K562 (cell line): ENCODE measurements at regions not wholly inside any gene's neighbourhood (a gene's known extent, or its start where the extent isn't known, plus 50 kb on each side); places are given as distances from the start of the nearest gene placed in this dataset.

ENCODE experiments used
- ATAC-seq: fragments of 200-7000 bp; cut with Tn5 transposase; 3 replicates; pipeline ENCODE4 v1.9.1; 2020; ENCODE audit warnings: moderate library complexity
- BruUV-seq: library from RNA; stranded (reverse); fragments of 400-500 nt; replicated peaks from 2 replicates; lab custom pipeline; 2021; lab: Mats Ljungman, UMichigan
- CTCF ChIA-PET: fragments of 300-600 bp; formaldehyde crosslinking; extraction: SDS; loops from one replicate; lab custom pipeline; 2021; ENCODE audit warnings: low intra/inter-chr PET ratio; lab: Yijun Ruan, JAX
- POLR2A ChIA-PET: fragments of 300-600, 350-650 bp; sonication (Branson Sonifier 250); formaldehyde crosslinking; extraction: SDS; loops from one replicate; lab custom pipeline; 2021; ENCODE audit warnings: antibody characterized with exemption, inconsistent platforms; lab: Yijun Ruan, JAX
- DNase-seq, 4 experiments: peaks; one replicate each; pipeline versions ENCODE4 v3.0.0 to v3.0.0-alpha.2; 2011 to 2018; ENCODE audit warnings: low spot score in 3 of 4, mixed read lengths in 3 of 4; ENCODE audit errors: extremely low read depth in 1 of 4
- FAIRE-seq: peaks from 2 replicates; lab custom pipeline; 2011; peaks lifted over from hg19 to GRCh38; lab: Jason Lieb, UNC
- H2AFZ ChIP-seq: 2 replicates; pipeline ENCODE4 v1.6.0; 2011; ENCODE audit warnings: low read depth, low read length, control low read depth, inconsistent platforms
- H3K27ac ChIP-seq: fragments of 200-600 bp; 3 replicates; pipeline ENCODE4 v1.8.0; 2011; ENCODE audit warnings: low read depth, mild to moderate bottlenecking, control low read depth, inconsistent platforms, low read length, moderate library complexity, mixed read lengths; ENCODE audit errors: extremely low read depth
- H3K27me3 ChIP-seq, 2 experiments: fragments of 300-600 bp in 1 of 2; 2 replicates in 1 of 2; 3 replicates in 1 of 2; pipeline versions ENCODE4 v1.6.0 to v1.8.0; 2011; ENCODE audit warnings: inconsistent platforms in 2 of 2, low read length in 2 of 2, mild to moderate bottlenecking in 1 of 2, mixed read lengths in 1 of 2, moderate library complexity in 1 of 2; ENCODE audit not compliant: control insufficient read depth in 2 of 2, insufficient read depth in 2 of 2
- H3K36me3 ChIP-seq: fragments of 300-600 bp; 3 replicates; pipeline ENCODE4 v1.8.0; 2011; ENCODE audit warnings: mild to moderate bottlenecking, low read length, inconsistent platforms; ENCODE audit not compliant: control insufficient read depth, insufficient read depth
- H3K4me1 ChIP-seq, 2 experiments: fragments of 200-600 bp in 1 of 2; replicated peaks in 1 of 2; 2 replicates in 1 of 2; 3 replicates in 1 of 2; pipeline versions ENCODE4 v1.5.1 to v1.8.0; 2011; ENCODE audit warnings: inconsistent platforms in 2 of 2, low read length in 2 of 2, mild to moderate bottlenecking in 1 of 2, mixed read lengths in 1 of 2, moderate library complexity in 1 of 2; ENCODE audit not compliant: control insufficient read depth in 2 of 2, insufficient read depth in 2 of 2
- H3K4me2 ChIP-seq: 2 replicates; pipeline ENCODE4 v1.6.1; 2011; ENCODE audit warnings: low read length, control low read depth, inconsistent platforms, mixed read lengths; ENCODE audit not compliant: insufficient read depth
- H3K4me3 ChIP-seq: fragments of 200-600 bp; sonication (generic), shearing (Covaris generic); 2 replicates; pipeline ENCODE4 v1.5.1; 2016; ENCODE audit warnings: control low read depth, inconsistent platforms
- H3K79me2 ChIP-seq: fragments of 200-600 bp; 3 replicates; pipeline ENCODE4 v1.8.0; 2011; ENCODE audit warnings: low read length, inconsistent platforms; ENCODE audit not compliant: control insufficient read depth, insufficient read depth
- H3K9ac ChIP-seq, 2 experiments: 2 replicates each; pipeline versions ENCODE4 v1.6.0 to v1.6.1; 2011; ENCODE audit warnings: low read depth in 2 of 2, low read length in 2 of 2, control low read depth in 1 of 2, inconsistent platforms in 1 of 2, mild to moderate bottlenecking in 1 of 2, mixed read lengths in 1 of 2; ENCODE audit not compliant: insufficient read depth in 1 of 2
- H3K9me1 ChIP-seq: one replicate; pipeline ENCODE4 v1.6.0; 2011; ENCODE audit warnings: inconsistent platforms, mild to moderate bottlenecking, low read length, moderate library complexity; ENCODE audit not compliant: control insufficient read depth, insufficient read depth
- H3K9me3 ChIP-seq: replicated peaks from 2 replicates; pipeline ENCODE4 v1.5.1; 2011; ENCODE audit warnings: low read depth, low read length, inconsistent platforms; ENCODE audit not compliant: control insufficient read depth, insufficient read depth
- H4K20me1 ChIP-seq: replicated peaks from 2 replicates; pipeline ENCODE4 v1.6.1; 2011; ENCODE audit warnings: low read length, inconsistent platforms, mixed read lengths; ENCODE audit not compliant: control insufficient read depth, insufficient read depth
- HMGN3 ChIP-seq: IDR thresholded peaks from 2 replicates; pipeline ENCODE4 v1.6.1; 2011; ENCODE audit warnings: borderline replicate concordance, low read depth, mild to moderate bottlenecking, mixed read lengths, low read length; ENCODE audit not compliant: insufficient read length; ENCODE audit errors: extremely low read depth
- IFI16 ChIP-seq: fragments of 250-450 bp; sonication (Bioruptor Pico); IDR thresholded peaks from 2 replicates; pipeline ENCODE4 v2.1.2; 2022; ENCODE audit warnings: mild to moderate bottlenecking, inconsistent platforms
- NRF1 ChIP-seq, 2 experiments: fragments of 450-650 bp; IDR thresholded peaks in 1 of 2; conservative IDR thresholded peaks in 1 of 2; 2 replicates each; pipeline ENCODE4 v1.6.1; 2014; ENCODE audit warnings: mild to moderate bottlenecking in 2 of 2
- WGBS: fragments of 100-300 bp; shearing (Covaris generic); methylation state at CpG from one replicate; pipeline ENCODE4 v1.1.6; 2016; ENCODE audit warnings: low coverage, mixed read lengths; ENCODE audit not compliant: insufficient coverage; ENCODE audit errors: missing lambda C conversion rate; 5-methylcytosine and 5-hydroxymethylcytosine counted together
- in situ Hi-C: fragments of 300-500 bp; cut with MboI; formaldehyde crosslinking; loops from 4 replicates; pipeline ENCODE4 v1.15.0; 2018; ENCODE audit warnings: inconsistent platforms, mixed read lengths
- intact Hi-C: fragments of 100-400 bp; cut with micrococcal nuclease; formaldehyde crosslinking; loops from 2 replicates; pipeline ENCODE4 v1.14.2; 2022
- TF ChIP-seq, protein P1 (sequence below): sonication (generic); formaldehyde crosslinking; IDR thresholded peaks from 2 replicates; pipeline ENCODE4 v1.8.1; 2023; ENCODE audit warnings: missing genetic modification reagents, mild to moderate bottlenecking, borderline replicate concordance
- TF ChIP-seq, protein P2 (sequence below), 2 experiments: fragments of 450-650 bp in 1 of 2; sonication (generic) in 1 of 2; formaldehyde crosslinking; conservative IDR thresholded peaks; 2 replicates each; pipeline versions ENCODE4 v1.4.0 to v1.8.1; 2020 to 2022; ENCODE audit warnings: mild to moderate bottlenecking in 1 of 2, missing genetic modification reagents in 1 of 2
- TF ChIP-seq, protein P3 (sequence below): fragments of 250-450 bp; sonication (Bioruptor Pico); IDR thresholded peaks from 2 replicates; pipeline ENCODE4 v1.4.0; 2020; ENCODE audit warnings: mild to moderate bottlenecking, moderate library complexity, borderline replicate concordance

DNA sequence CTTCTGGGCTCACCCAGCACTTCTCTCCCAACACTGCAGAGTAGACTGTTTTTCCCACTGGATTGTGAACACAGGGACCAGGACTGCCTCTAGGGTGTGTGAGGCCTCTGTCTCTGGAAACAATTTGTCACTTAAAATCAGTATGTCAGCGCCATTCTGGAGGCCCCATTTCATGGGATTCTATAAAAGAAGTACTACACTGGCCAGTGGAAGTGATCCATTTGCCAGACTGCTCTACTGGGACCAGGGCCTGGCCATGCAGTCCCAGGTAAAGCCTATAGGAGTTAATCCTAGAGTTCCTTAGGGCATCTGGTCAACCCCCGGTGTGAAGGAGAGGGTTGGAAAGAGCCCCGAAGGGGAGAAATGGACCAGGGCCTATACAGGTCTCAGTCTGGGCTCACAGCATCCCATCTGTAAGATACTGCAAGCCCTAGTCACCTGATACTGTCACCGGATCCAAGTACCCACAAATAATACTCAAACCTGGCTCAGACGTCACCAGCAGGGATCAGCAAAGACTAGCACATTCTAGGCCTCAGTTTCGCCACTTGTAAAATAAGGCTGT, 245.0 kb downstream of the FOXD2 start (continued):
- TF ChIP-seq, protein P1, sequence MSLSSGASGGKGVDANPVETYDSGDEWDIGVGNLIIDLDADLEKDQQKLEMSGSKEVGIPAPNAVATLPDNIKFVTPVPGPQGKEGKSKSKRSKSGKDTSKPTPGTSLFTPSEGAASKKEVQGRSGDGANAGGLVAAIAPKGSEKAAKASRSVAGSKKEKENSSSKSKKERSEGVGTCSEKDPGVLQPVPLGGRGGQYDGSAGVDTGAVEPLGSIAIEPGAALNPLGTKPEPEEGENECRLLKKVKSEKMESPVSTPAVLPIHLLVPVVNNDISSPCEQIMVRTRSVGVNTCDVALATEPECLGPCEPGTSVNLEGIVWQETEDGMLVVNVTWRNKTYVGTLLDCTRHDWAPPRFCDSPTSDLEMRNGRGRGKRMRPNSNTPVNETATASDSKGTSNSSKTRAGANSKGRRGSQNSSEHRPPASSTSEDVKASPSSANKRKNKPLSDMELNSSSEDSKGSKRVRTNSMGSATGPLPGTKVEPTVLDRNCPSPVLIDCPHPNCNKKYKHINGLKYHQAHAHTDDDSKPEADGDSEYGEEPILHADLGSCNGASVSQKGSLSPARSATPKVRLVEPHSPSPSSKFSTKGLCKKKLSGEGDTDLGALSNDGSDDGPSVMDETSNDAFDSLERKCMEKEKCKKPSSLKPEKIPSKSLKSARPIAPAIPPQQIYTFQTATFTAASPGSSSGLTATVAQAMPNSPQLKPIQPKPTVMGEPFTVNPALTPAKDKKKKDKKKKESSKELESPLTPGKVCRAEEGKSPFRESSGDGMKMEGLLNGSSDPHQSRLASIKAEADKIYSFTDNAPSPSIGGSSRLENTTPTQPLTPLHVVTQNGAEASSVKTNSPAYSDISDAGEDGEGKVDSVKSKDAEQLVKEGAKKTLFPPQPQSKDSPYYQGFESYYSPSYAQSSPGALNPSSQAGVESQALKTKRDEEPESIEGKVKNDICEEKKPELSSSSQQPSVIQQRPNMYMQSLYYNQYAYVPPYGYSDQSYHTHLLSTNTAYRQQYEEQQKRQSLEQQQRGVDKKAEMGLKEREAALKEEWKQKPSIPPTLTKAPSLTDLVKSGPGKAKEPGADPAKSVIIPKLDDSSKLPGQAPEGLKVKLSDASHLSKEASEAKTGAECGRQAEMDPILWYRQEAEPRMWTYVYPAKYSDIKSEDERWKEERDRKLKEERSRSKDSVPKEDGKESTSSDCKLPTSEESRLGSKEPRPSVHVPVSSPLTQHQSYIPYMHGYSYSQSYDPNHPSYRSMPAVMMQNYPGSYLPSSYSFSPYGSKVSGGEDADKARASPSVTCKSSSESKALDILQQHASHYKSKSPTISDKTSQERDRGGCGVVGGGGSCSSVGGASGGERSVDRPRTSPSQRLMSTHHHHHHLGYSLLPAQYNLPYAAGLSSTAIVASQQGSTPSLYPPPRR (CRISPR knock-in tag): no peak

DNA sequence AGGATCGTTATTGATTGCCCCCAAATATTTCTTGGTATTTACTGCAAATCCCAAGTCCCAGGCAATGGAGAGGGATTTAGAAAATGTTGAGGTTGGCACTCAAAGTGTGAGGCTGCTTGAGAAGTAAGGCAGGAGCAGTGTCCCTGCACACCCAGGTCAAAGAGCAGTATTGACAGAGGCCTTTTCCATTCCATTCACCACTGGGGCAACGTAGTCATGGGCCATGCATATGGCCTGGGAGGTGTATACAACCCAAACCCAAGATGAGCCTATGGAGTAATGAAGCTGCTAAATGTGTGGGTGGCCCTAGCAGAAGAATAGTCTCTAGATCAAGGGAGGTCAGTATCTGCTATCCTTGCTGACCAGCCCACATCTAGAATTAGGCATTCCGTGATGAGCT, 245.6 kb downstream of the FOXD2 start:
- ATAC-seq (no peak), FAIRE-seq (no peak), DNase-seq (no peak)
- POLR2A ChIA-PET: interaction anchor here (0.7 kb wide), 1 partner anchor 79 kb away, joined by 4 read pairs; no protein-coding TSS in a partner anchor
- Histone ChIP-seq H2AFZ (no peak overlapping the region), H3K36me3 (no peaks in the 10 kb centered on the region), H3K9ac (no peak overlapping the region), H3K27ac (no peak overlapping the region), H3K4me2 (no peak overlapping the region), H3K4me3 (no peak overlapping the region), H3K79me2 (no peaks in the 10 kb centered on the region), H4K20me1 (peaks cover 6% of the 10 kb centered on the region; the same call in 1 of the 2 replicates), H3K9me1 (no peaks in the 10 kb centered on the region), H3K9me3 (no peaks in the 10 kb centered on the region), H3K4me1 (peaks cover 0 to 3% of the 10 kb centered on the region in 2 experiments; a peak in 1 of 5 replicates), H3K27me3 (peaks cover 25 to 51% of the 10 kb centered on the region in 2 experiments)
- TF ChIP-seq, protein P2, sequence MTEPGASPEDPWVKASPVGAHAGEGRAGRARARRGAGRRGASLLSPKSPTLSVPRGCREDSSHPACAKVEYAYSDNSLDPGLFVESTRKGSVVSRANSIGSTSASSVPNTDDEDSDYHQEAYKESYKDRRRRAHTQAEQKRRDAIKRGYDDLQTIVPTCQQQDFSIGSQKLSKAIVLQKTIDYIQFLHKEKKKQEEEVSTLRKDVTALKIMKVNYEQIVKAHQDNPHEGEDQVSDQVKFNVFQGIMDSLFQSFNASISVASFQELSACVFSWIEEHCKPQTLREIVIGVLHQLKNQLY (CRISPR knock-in tag; conservative IDR thresholded peaks at IDR 0.05): no peak
- TF ChIP-seq IFI16 (CRISPR knock-in tag) (no peak), HMGN3 (no peak), NRF1 (conservative IDR thresholded peaks at IDR 0.05 in 1 of 2, IDR thresholded peaks at IDR 0.05 in 1 of 2) (no peak)
- TF ChIP-seq, protein P3, sequence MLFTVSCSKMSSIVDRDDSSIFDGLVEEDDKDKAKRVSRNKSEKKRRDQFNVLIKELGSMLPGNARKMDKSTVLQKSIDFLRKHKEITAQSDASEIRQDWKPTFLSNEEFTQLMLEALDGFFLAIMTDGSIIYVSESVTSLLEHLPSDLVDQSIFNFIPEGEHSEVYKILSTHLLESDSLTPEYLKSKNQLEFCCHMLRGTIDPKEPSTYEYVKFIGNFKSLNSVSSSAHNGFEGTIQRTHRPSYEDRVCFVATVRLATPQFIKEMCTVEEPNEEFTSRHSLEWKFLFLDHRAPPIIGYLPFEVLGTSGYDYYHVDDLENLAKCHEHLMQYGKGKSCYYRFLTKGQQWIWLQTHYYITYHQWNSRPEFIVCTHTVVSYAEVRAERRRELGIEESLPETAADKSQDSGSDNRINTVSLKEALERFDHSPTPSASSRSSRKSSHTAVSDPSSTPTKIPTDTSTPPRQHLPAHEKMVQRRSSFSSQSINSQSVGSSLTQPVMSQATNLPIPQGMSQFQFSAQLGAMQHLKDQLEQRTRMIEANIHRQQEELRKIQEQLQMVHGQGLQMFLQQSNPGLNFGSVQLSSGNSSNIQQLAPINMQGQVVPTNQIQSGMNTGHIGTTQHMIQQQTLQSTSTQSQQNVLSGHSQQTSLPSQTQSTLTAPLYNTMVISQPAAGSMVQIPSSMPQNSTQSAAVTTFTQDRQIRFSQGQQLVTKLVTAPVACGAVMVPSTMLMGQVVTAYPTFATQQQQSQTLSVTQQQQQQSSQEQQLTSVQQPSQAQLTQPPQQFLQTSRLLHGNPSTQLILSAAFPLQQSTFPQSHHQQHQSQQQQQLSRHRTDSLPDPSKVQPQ (CRISPR knock-in tag): no peak
- CTCF ChIA-PET: no interaction called here
- in situ Hi-C loops: no loop called here
- 0% methylated on average over 3 of the region's 3 CpGs for WGBS
- intact Hi-C loops: no loop called here
- no TSS peak for BruUV-seq
